Vagina (tissue), 2 donors: ENCODE measurements at regions not wholly inside any gene's neighbourhood (a gene's known extent, or its start where the extent isn't known, plus 50 kb on each side); places are given as distances from the start of the nearest gene placed in this dataset.

ENCODE experiments used
- POLR2A ChIP-seq, 2 donors: fragments of 450-650 bp; IDR thresholded peaks; one replicate each; pipeline ENCODE4 v1.6.1; 2017; ENCODE audit warnings: antibody characterized with exemption in 2 of 2, mild to moderate bottlenecking in 2 of 2, moderate library complexity in 2 of 2
- TF ChIP-seq, protein P1 (sequence below), 3 experiments: fragments of 450-650 bp in 2 of 3; fragments of 200-600 bp in 1 of 3; sonication (generic) in 1 of 3; IDR thresholded peaks; one replicate each; pipeline ENCODE4 v1.5.1; 2017 to 2019; ENCODE audit warnings: antibody characterized with exemption in 3 of 3, mild to moderate bottlenecking in 2 of 3, moderate library complexity in 2 of 3

DNA sequence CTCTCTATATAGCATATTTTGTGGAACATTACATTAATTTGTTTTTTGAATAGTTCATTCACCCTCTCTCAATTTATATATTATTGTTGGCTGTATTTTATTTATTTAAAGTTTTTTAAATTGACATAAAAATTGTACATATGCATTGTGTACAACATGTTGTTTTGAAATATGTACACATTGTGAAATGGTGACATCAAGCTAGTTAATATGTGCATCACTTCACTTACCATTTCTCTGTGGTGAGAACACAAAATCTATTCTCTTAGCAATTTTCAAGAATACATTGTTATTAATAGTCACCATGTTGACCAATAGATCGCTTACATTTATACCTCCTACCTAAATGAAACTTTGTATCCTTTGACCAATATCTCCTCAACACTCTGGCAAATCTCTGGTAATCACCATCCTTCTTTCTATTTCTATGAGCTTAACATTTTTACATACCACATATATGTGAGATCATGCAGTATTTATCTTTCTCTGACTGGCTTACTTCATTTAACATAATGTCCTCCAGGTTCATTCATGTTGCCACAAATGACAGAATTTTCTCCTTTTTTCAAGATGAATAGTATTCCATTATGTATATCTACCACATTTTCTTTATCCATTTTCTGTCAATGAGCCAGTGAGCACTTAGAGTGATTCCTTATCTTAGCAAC, 180.9 kb upstream of the DEPDC1 start:
- TF ChIP-seq POLR2A (IDR thresholded peaks at IDR 0.05): no peak
- TF ChIP-seq, protein P1, sequence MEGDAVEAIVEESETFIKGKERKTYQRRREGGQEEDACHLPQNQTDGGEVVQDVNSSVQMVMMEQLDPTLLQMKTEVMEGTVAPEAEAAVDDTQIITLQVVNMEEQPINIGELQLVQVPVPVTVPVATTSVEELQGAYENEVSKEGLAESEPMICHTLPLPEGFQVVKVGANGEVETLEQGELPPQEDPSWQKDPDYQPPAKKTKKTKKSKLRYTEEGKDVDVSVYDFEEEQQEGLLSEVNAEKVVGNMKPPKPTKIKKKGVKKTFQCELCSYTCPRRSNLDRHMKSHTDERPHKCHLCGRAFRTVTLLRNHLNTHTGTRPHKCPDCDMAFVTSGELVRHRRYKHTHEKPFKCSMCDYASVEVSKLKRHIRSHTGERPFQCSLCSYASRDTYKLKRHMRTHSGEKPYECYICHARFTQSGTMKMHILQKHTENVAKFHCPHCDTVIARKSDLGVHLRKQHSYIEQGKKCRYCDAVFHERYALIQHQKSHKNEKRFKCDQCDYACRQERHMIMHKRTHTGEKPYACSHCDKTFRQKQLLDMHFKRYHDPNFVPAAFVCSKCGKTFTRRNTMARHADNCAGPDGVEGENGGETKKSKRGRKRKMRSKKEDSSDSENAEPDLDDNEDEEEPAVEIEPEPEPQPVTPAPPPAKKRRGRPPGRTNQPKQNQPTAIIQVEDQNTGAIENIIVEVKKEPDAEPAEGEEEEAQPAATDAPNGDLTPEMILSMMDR (IDR thresholded peaks at IDR 0.05): no peak
